ENCODE measurements at regions not wholly inside any gene's neighbourhood (a gene's known extent, or its start where the extent isn't known, plus 50 kb on each side); places are given as distances from the start of the nearest gene placed in this dataset.

- H3K9me3 Mint-ChIP-seq, result no peaks in the 10 kb centered on the region
- H3K27ac Mint-ChIP-seq, result no peak overlapping the region
- peaks cover 6% of the 10 kb centered on the region for H3K27me3 Mint-ChIP-seq (ENCODE audit: insufficient read depth, low read depth, poor library complexity)
Measured at GRCh38 chr14:75359098-75359497, 68.7 kb upstream of the JDP2 start.

GRCh38 chr14:75361041-75361440 is 66.8 kb upstream of the JDP2 start:
- H3K36me3 Mint-ChIP-seq (ENCODE audit: low read depth), result no peaks in the 10 kb centered on the region
- 0 out of 2 replicates have a peak, but pooled peaks cover 2% of the 10 kb centered on the region for H3K9me2 ChIP-seq (ENCODE audit: insufficient read depth)
- TF ChIP-seq ZNF114 (CRISPR knock-in tag; IDR thresholded peaks at IDR 0.05) (no peak), ZNF462 (CRISPR knock-in tag; IDR thresholded peaks at IDR 0.05) (no peak), STAT1 (IDR thresholded peaks at IDR 0.05; ENCODE audit: unreplicated experiment) (no peak), EZH2 (IDR thresholded peaks at IDR 0.05; ENCODE audit: low read depth, unreplicated experiment) (no peak), ZNF331 (CRISPR knock-in tag; IDR thresholded peaks at IDR 0.05; ENCODE audit: low read depth) (no peak), JUNB (IDR thresholded peaks at IDR 0.05; ENCODE audit: unreplicated experiment) (no peak), POLR2AphosphoS5 (IDR thresholded peaks at IDR 0.05; ENCODE audit: low read depth) (no peak)

More at GRCh38 chr14:75359098-75359497, 68.7 kb upstream of the JDP2 start:
- H3K4me1 Mint-ChIP-seq, result peaks cover 6% of the 10 kb centered on the region; the same call in 2 of the 3 replicates
- Histone ChIP-seq H3K9me2 (ENCODE audit: insufficient read depth) (0 out of 2 replicates have a peak, but pooled peaks cover 2% of the 10 kb centered on the region), H4K20me1 (replicated peaks; ENCODE audit: insufficient read depth) (no peaks in the 10 kb centered on the region), H3K27me3 (ENCODE audit: insufficient read depth) (no peaks in the 10 kb centered on the region), H3K4me2 (no peak overlapping the region), H3K36me3 (ENCODE audit: insufficient read depth) (no peaks in the 10 kb centered on the region), H2AFZ (0 out of 2 replicates have a peak overlapping the region, but pooled peaks have one; percentile 20), H3K79me2 (replicated peaks; ENCODE audit: insufficient read depth) (no peaks in the 10 kb centered on the region), H3F3A (replicated peaks; ENCODE audit: low read depth) (no peaks in the 10 kb centered on the region), H3K4me1 (ENCODE audit: insufficient read depth) (no peaks in the 10 kb centered on the region), H3K4me3 (no peak overlapping the region), H3K27ac (ENCODE audit: low read depth) (no peak overlapping the region)
- no peak for DNase-seq (ENCODE audit: low spot score)
- H3K4me3 Mint-ChIP-seq, result no peak overlapping the region
- no peak for TF ChIP-seq NANOG (IDR thresholded peaks at IDR 0.05; ENCODE audit: borderline replicate concordance)
- no peak for TF ChIP-seq ETS1 (IDR thresholded peaks at IDR 0.05)
- no peak for TF ChIP-seq CTCF (conservative IDR thresholded peaks at IDR 0.05; ENCODE audit: low read depth in 2 of 2)
- no peak for TF ChIP-seq EZH2phosphoT487 (IDR thresholded peaks at IDR 0.05; ENCODE audit: unreplicated experiment)
- no peaks in the 10 kb centered on the region for H3K36me3 Mint-ChIP-seq (ENCODE audit: low read depth)
- no peak for ATAC-seq

More at GRCh38 chr14:75361041-75361440, 66.8 kb upstream of the JDP2 start:
- H3K79me2 ChIP-seq (replicated peaks; ENCODE audit: insufficient read depth), result no peaks in the 10 kb centered on the region
- Mint-ChIP-seq H3K4me3 (no peak overlapping the region), H3K4me1 (peaks cover 6% of the 10 kb centered on the region; the same call in 2 of the 3 replicates), H3K27ac (no peak overlapping the region), H3K27me3 (ENCODE audit: insufficient read depth, low read depth, poor library complexity) (peaks cover 6% of the 10 kb centered on the region), H3K9me3 (no peaks in the 10 kb centered on the region)
- DNase-seq (ENCODE audit: low spot score), result no peak
- no peak for ATAC-seq
- no peaks in the 10 kb centered on the region for H3K36me3 ChIP-seq (ENCODE audit: insufficient read depth)
- H2AFZ ChIP-seq, result no peak overlapping the region
- no peaks in the 10 kb centered on the region for H3K4me1 ChIP-seq (ENCODE audit: insufficient read depth)
- no peak overlapping the region for H3K4me3 ChIP-seq
- H3K27ac ChIP-seq (ENCODE audit: low read depth), result no peak overlapping the region
- no peaks in the 10 kb centered on the region for H3K27me3 ChIP-seq (ENCODE audit: insufficient read depth)
- H3F3A ChIP-seq (replicated peaks; ENCODE audit: low read depth), result no peaks in the 10 kb centered on the region
- H3K4me2 ChIP-seq, result no peak overlapping the region
- no peaks in the 10 kb centered on the region for H4K20me1 ChIP-seq (replicated peaks; ENCODE audit: insufficient read depth)
